ENCODE measurements at regions not wholly inside any gene's neighbourhood (a gene's known extent, or its start where the extent isn't known, plus 50 kb on each side); places are given as distances from the start of the nearest gene placed in this dataset.

GRCh38 chr3:152011812-152012735 lies 138.6 kb downstream of the SUCNR1 start:
- DNase-seq (ENCODE audit: low read depth, low spot score), result no peak
- in situ Hi-C loops (cut with HindIII; ENCODE audit: low sequenced_read_pairs), result no loop called here
- TF ChIP-seq, protein P1, sequence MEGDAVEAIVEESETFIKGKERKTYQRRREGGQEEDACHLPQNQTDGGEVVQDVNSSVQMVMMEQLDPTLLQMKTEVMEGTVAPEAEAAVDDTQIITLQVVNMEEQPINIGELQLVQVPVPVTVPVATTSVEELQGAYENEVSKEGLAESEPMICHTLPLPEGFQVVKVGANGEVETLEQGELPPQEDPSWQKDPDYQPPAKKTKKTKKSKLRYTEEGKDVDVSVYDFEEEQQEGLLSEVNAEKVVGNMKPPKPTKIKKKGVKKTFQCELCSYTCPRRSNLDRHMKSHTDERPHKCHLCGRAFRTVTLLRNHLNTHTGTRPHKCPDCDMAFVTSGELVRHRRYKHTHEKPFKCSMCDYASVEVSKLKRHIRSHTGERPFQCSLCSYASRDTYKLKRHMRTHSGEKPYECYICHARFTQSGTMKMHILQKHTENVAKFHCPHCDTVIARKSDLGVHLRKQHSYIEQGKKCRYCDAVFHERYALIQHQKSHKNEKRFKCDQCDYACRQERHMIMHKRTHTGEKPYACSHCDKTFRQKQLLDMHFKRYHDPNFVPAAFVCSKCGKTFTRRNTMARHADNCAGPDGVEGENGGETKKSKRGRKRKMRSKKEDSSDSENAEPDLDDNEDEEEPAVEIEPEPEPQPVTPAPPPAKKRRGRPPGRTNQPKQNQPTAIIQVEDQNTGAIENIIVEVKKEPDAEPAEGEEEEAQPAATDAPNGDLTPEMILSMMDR (IDR thresholded peaks at IDR 0.05; ENCODE audit: low read depth, low read length), result no peak
- no peak overlapping the region for H3K4me3 ChIP-seq (ENCODE audit: low read depth, low read length)

DNA sequence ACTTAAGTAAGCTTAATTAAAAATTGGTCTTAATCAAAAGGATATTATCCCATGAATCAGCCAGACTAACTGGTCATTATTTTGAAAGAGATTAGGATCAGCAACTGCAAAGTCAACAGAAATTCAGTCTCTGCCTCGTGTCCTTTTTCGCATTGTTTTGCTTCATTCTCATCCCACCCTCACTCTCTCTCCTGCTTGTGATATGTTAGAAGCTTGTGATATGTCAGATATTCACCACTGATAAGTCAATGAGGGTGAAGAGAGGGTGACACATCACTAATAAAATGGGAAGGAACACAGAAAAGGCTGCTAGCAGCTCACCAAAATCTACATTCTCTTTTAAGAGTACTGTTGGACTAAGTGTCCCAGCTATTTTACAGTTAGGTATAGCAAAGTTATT lies 146.1 kb downstream of the SUCNR1 start:
- H3K4me3 ChIP-seq (ENCODE audit: low read depth, low read length), result no peak overlapping the region
- no peak for DNase-seq (ENCODE audit: low read depth, low spot score)
- in situ Hi-C loops (cut with HindIII; ENCODE audit: low sequenced_read_pairs), result no loop called here
- TF ChIP-seq, protein P1 (IDR thresholded peaks at IDR 0.05; ENCODE audit: low read depth, low read length), result no peak

GRCh38 chr3:152021951-152022461 lies 148.6 kb downstream of the SUCNR1 start:
- no peak overlapping the region for H3K4me3 ChIP-seq (ENCODE audit: low read depth, low read length)
- in situ Hi-C loops (cut with HindIII; ENCODE audit: low sequenced_read_pairs), result no loop called here
- TF ChIP-seq, protein P1 (IDR thresholded peaks at IDR 0.05; ENCODE audit: low read depth, low read length), result no peak
- peak; percentile 55 for DNase-seq (ENCODE audit: low read depth, low spot score)

DNA sequence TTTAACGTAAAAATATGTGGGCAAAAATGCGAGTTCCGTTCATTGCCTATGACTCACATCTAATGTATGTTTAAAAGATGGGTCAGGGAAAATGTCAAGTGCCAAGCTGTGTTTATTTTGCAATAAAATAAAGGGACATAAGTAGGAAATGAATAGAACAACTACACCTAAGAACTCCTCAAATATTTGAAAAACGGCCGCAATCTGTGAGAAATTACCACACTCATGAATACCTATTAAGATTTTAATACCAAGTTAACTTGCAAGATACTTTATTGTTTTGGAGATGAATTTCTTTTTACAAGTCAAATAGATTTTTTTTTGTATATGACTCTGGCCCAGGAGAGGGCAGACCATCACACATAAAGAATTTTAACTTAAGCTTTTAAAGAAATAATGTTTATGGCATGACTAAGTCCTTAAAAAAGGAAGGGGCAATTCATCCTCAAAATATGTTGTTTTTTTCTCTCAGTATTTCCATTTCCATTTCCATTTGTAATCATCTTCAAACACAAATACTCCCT lies 152.7 kb downstream of the SUCNR1 start:
- H3K4me3 ChIP-seq (ENCODE audit: low read depth, low read length), result no peak overlapping the region
- in situ Hi-C loops (cut with HindIII; ENCODE audit: low sequenced_read_pairs), result no loop called here
- TF ChIP-seq, protein P1 (IDR thresholded peaks at IDR 0.05; ENCODE audit: low read depth, low read length), result peak; percentile 24
- DNase-seq (ENCODE audit: low read depth, low spot score), result peak; percentile 91

GRCh38 chr3:152030320-152030719 lies 156.9 kb downstream of the SUCNR1 start:
- TF ChIP-seq, protein P1 (IDR thresholded peaks at IDR 0.05; ENCODE audit: low read depth, low read length), result no peak
- no peak for DNase-seq (ENCODE audit: low read depth, low spot score)
- H3K4me3 ChIP-seq (ENCODE audit: low read depth, low read length), result no peak overlapping the region
- in situ Hi-C loops (cut with HindIII; ENCODE audit: low sequenced_read_pairs), result no loop called here

- TF ChIP-seq, protein P1 (IDR thresholded peaks at IDR 0.05; ENCODE audit: low read depth, low read length), result no peak
- H3K4me3 ChIP-seq (ENCODE audit: low read depth, low read length), result no peak overlapping the region
- DNase-seq (ENCODE audit: low read depth, low spot score), result no peak
- in situ Hi-C loops (cut with HindIII; ENCODE audit: low sequenced_read_pairs), result no loop called here
These were observed 157.9 kb downstream of the SUCNR1 start for GRCh38 chr3:152031321-152031720.

Data from astrocyte of the spinal cord (primary cell).